GM19397 (cell line): ENCODE measurements at regions not wholly inside any gene's neighbourhood (a gene's known extent, or its start where the extent isn't known, plus 50 kb on each side); places are given as distances from the start of the nearest gene placed in this dataset.
"Not testable (repeated sequence)": the region's sequence is repeated elsewhere in the genome, so short reads cannot be mapped to it uniquely, and the experiment has no call there.

ENCODE experiments used
- ATAC-seq: cut with Tn5 transposase; IDR thresholded peaks from one replicate; pipeline ENCODE4 v1.9.1; 2021; ENCODE audit warnings: mild to moderate bottlenecking, moderate library complexity; ENCODE audit not compliant: unreplicated experiment

DNA sequence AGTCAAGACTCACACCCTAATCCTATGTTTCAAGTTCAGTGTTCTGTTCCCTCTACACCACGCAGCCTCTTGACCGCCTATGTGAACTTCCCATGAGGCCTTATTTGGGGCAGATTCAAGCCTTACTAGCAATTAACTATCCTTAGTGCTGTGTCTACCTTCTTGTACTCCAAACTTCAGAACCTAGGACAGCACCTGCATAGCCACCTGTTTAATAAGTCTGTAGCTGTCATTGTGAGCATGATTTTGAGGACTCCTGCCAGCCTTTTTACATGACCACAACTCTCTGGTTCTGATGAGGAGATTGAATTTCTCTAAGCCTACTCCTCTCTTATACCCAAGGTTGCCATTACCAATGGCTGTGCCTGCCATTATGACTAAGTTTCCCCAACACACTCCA is 50.8 kb upstream of the PCSK1 start:
- no peak for ATAC-seq

DNA sequence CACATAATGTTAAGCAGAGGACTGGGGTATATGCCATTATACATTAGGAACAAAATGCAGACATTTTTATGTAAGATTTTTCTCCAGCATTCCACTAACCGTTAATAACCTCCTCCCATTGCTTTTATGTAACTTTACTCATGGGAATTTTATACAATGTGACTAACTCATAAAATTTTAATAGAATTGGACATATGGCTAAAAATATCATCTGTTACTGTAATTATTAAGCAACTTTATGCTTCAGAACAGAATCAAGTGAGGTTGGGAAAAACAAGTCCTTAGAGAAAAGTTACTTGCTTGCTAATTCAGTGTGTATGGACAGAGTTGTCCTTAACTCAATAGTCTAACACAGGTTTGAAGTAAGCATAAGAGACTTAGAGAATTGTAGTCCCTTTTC is 54.8 kb upstream of the PCSK1 start:
- no peak for ATAC-seq

DNA sequence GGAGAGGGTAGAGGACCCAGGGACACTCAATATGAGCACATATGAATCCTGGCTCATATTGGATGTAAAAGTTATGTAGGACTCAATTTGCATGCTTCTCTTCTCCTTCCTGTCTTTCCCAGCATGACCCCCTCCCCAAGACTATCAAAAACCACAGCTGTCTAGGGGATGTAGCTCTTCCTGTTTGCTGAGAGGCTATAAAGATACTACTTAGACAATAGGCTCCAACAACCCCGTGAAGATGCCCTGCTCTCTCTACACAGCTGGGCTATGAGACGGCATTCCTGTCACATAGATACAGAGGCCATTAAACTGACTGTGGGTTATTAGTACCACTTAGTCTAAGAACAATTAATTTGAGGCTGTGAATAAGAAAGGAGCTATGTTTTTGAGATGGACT is 56.5 kb upstream of the PCSK1 start:
- ATAC-seq, result no peak

DNA sequence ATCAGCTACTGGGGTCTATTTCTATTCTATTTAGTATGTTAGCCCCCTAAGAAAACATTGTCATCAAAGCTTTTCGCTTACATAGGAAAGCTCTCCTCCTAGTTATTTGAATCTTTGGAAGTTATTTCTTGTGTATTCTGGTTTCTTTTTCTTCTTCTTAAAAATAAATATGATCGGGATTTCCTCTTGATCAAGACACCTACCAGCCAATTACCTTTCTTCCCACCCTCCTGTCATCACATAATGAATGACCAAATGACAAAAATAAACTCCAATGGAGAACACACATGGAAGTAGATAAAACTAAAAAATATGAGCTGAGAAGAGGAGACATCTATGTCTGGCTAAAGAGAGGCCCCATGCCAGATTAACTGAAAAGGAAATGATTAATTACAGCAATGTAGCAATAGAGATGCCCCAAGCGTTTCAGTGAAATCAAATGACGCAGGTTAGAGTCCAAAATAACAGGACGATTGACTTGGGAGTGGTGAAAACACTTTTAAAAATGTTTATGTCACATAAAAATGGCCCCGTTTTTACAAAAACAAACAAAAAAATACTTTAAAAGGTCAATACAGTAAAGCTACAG is 59.5 kb upstream of the PCSK1 start:
- ATAC-seq, result no peak

DNA sequence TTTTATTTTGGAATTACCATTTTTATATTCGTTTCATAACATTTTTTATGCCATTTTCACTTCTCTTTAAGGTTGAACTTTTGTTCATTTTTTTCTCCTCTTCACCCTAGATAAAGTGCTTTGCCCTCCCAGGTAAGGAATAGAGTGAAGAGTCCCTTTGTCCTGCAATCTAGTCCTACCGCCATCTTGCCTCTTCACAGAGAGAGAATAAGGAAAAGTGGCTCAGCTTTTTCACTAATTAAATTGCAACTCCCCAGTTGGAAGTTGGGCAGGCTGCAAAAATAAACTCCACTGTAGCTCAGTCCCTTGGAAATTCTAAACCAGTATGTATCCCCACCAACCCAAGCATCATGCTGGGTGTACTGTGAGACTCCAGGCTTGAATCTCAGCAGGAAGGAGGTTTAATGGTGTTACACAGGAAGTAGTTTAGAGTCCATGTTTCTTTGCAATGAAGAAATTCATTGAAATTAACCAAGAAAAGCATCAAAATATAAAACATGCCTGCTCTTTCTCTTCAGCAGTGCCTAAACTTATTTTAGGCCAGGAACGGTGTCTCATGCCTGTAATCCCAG is 60.3 kb upstream of the PCSK1 start:
- no peak for ATAC-seq

DNA sequence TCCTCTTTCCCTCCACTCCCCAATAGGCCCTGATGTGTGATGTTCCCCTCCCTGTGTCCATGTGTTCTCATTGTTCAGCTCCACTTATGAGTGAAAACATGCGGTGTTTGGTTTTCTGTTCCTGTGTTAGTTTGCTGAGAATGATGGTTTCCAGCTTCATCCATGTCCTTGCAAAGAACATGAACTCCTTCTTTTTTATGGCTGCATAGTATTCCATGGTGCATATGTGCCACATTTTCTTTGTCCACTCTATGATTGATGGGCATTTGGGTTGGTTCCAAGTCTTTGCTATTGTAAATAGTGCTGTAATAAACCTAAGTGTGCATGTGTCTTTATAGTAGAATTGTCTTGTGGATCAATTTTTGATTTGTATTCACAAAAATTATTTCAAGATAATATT is 62.4 kb upstream of the PCSK1 start:
- ATAC-seq, result not testable (repeated sequence)

DNA sequence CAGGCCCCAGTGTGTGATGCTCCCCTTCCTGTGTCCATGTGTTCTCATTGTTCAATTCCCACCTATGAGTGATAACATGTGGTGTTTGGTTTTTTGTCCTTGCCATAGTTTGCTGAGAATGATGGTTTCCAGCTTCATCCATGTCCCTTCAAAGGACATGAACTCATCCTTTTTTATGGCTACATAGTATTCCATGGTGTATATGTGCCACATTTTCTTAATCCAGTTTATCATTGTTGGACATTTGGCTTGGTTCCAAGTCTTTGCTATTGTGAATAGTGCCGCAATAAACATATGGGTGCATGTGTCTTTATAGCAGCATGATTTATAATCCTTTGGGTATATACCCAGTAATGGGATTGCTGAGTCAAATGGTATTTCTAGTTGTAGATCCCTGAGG is 64.0 kb upstream of the PCSK1 start:
- ATAC-seq, result not testable (repeated sequence)

DNA sequence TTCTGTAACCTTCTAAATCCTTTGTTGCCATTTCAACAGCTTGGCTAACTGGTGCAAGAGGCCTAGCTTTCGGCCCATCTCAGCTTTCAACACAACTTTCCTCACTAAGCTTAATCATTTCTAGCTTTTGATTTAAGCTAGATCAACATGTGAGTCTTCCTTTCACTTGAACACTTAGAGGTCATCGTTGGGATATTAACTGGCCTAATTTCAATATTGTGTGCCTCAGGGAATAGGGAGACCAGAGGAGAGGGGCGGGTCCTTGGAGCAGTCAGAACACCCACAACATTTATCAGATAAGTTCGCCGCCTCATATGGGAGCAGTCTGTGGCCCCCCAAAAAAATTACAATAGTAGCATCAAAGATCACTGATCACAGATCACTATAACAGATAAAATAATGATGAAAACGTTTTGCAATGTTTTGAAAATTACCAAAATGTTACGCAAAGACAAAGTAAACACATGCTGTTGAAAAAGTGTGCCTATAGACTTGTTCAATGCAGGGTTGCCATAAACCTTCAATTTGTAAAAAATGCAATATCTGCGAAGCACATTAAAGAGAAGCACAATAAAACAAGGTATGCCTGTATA is 66.8 kb upstream of the PCSK1 start:
- ATAC-seq, result no peak

DNA sequence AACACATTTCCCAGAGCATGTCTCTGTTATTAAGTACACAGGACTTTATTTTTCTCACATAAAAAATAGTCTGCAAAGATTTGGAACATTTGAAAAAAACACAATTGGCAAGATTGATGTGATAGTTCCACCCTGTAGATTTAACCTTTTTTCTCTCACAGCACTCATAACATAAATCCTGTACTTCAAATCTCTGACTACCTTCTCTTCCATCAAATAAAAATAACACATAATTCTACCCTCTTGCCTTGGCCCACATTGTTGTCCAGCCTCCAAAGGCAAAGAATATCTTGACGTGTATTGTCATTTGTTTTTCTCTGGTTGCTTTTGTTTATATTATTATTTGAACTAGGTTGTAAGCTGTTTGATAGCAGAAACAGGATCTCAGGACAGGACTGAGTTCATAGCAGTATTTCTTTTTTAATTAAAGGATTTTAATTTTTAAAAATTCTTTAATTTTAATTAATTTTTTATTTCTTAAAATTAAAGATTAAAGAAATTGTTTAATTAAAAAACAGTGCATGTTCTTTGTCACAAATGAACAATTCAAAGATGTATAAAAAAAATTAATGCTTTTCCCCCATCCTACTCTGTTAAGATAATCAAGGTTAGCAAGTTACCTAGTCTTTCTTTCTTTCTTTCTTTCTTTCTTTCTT is 69.1 kb upstream of the PCSK1 start:
- ATAC-seq, result no peak

DNA sequence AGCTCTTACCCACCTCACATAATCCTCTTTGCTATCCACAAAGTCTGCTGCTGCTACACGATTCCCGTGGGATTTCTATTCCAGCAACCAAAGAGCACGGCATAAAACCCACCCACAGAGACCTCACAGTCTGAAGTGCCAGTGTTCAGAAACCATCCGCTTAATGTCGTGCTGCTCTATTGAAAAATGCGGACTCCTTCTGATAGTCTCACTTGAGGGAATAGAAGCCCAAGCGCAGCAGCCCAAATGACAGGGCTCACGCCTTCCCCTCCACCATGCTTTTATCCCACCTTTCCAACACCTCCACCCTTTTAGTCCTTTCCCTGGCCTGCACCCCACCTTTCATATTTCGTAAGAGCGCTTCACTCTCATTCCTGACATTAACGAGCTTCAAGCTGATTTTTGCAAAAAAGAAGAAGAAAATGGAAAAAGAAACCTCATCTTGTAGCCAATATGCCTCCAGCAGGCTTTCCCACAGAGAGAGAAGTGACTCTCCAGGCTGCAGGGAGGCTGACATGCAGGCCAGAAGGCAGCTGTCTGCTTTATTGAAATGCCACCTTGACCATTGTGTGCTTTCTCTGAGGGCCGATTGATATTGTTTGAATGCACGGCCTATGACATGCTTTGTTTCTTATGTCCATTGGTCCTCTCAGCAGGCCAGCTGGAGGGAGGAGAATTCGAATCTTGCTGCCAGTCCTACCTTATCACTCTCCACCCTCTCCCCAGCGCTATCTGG is 70.6 kb upstream of the PCSK1 start:
- no peak for ATAC-seq

DNA sequence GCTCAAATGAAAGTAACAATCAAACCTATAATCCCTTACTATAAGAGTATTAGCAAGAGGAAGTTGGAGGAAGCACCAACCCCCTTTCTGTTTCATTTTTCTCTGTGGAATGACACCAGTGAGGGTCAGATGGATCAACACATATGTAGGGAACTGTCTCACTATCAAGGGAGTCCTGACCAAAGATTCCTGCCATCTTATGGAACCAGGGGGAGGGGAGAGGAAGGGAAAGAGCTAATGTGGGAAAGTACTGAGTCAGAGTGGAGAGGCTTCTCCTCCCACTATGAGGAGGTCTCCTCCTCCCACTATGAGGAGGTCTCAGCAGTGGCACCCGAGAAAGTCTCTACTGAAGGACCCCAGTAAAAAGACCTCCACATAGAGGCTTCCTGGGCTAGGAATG is 73.3 kb upstream of the PCSK1 start:
- ATAC-seq, result no peak

DNA sequence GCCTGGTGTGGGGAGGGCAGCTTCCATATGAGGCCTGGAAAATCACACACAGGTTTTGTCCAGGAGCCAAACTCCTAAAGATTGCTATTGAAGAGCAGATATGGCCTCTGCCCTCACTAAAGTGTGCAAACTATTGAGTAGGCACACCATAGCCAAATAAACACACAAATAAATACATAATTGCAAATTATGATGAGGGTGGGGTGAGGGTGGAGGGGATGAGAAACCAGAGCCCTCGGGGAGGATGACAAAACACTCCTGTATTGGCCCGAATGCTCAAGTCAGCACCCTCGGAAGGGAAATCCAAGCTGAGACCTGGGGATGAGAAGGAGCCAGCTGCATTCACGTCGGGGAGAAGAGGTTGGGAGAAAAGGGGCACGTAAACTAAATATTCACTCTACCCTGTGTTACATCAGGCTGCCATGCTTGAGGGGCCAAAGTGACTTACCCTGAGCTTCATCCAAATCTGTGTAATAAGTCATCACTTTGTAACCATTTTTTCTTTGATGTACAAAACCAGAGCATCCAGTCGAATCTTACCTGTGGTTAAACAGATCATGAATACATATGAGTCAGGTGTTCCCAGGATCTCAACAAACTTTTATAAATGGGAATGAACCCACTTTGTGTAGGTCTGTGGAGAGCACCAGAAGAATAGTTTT is 73.9 kb upstream of the PCSK1 start:
- ATAC-seq, result no peak

DNA sequence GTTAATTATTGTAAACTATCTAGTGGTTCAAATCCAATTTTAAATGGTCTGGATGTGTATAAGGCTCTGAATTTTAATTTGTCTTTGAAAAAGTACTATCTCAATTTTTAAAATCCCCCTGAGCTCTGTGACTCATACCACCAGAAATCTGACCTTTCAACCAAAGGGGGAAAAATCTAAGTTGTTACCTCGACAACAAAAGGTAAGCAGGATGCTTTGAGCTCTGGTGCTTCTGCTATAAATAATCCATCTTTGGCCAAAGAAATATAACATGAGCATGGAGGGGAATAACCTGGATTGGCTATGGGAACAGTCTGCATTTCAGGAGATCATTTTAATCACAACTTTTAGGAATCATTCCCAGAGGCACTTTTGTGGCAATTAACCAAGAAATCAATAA is 76.3 kb upstream of the PCSK1 start:
- ATAC-seq, result no peak

DNA sequence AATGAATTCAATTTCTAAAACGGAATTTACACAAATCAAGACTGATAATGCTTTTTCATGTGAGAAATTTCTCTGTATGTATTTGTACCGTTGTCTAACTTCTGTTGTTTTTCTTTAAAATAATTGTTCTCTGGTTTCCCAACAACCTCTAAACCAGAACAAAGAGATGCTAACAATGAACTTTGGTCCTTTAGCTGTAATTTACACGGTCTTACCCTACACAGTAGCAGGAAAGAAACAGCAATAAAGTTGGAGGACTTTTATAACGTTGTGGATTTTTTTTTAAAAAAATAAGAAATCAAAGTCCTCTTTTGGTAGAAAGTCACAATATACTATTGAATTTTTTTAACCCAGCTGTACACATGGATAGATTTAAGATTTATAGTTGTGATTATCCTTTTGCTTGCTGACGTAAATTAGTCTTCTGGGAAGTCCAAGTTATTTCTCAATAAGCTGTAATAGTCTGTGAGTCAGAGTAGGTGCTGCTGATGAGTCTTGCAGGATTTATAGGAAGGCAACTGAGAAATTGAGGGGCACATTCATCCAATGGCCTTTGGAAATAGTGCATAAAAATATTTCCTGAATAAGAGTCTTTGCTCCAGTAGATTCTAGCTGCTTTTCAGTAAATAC is 76.8 kb upstream of the PCSK1 start:
- ATAC-seq, result no peak

DNA sequence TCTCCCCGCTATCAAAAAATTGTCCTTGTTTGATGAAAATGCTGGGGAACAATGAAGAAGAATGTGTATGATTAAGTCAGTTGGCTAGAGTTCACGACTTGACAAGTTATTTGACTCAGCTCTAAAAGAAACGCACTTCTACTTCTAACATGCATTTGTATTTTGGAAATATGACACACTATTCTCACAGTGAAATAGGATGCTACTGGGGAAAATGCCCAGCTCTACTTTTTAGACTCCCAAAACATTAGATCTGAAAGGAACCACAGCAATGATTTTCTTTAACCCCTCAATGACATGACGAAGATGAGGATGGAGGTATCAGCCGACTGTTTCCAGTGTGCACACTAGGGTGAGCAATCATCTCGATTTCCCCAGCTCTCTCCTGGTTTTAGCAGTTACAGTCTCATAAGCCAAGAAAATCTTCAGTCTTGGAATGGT is 83.6 kb upstream of the PCSK1 start:
- no peak for ATAC-seq

DNA sequence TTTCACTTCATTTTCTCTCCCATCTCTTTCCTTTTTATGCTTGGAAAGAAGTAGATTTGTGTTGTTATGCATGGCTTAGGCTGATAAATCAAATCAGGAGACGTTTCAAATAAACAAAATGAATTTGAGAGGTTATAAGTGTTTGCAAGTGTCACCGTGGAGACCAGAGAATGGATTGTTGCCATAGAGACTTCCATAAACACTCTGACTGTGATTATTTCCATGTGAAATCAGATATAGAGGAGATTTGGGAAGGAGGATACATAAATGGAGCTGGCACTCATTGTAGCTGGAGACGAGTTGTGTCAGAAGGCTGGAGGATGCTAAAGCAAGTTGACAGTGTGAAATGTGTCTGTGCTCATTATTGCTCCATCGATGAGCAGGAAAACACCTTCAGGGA is 84.2 kb upstream of the PCSK1 start:
- no peak for ATAC-seq

DNA sequence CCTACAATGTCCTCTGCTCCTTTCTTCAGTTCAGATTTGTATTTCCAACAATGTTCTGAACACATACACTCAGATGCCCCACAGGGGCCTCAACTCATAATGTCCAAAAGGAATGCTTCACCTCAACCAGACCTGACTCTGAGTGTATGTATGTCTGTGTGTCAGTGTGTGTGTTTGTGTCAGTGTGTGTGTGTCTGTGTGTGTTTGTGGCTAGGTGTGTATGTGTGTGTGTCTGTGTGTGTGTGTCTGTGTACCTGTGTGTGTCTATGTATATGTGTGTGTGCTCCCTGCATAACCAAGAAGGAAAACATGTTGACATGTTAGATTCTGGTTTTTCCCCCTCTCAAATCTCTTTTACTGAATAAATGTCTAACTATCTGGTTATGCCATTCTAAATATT is 87.3 kb upstream of the PCSK1 start:
- no peak for ATAC-seq

DNA sequence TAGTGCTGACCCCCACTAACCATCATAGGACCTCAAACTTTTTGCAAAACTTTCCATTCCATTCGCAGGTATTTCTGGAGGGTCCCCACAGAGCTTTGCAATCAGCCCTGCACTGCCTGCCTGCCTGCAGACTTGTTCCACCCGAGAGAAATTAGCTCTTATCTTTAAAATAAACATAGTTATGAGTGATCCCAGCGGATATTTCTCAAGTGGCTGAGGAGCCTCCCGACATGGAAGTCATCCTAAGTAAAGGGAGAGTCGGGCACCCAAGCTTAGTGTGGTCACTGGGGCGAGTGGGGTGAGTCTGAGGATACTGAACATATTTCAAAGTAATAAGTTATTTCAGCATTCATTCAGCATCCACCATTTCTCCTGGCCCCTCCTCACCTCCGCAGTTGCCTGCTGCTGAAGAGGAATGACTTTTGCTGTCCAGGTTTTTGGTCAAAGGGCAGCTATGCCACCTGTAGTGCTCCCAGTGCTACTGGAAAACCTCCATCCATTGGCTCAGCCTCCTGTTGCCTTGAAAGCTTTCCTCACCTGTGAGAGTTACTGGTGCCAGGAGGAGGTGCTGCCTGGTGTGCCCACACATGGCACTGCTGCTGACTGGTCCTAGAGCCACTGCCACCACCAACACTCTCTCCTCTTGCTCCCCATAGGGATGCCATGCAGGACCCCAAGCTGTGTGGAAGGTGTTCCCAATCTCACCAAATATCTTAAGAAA is 89.7 kb upstream of the PCSK1 start:
- ATAC-seq, result no peak

DNA sequence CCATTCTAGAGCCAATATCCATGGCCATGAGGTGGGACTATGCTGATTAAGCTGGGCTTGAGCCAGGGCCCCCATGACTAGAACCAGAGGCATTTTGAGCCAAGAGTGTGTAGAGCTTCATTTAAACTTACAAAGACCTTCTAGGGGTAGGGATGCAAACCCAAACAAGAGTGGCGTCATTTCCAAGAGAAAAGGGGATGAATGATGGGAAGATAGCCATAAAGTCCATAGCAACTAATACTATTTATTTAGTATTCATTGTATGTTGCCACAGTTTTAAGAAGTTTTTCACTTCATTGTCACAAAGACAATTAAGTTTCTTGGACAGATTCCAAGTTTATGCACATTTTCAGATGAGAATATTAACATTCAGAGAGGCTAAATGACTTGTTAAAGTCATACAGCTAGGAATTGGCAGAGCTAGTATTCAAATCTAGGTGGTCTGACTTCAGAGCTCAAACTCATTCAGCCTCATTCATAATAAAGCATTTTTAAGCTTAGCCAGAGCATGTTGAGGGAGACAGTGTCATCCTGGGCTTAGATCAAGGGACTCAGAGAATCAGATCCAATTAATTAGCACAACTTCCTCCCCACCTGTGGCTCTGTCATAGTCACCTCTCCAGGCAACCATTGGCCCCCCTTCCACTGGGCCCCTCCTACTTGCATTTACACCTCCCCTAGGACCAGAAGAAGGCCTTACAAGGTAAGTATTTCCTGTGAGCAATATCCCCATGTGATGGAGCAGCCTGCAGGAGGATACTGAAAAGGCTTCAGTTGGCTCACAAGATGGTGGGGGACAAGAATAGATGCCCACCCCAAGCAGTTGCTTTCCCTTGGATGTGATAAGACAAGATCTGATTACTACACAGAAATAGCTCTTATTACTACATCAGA is 95.0 kb upstream of the PCSK1 start:
- ATAC-seq, result no peak
